HG02588 (cell line): ENCODE measurements at regions not wholly inside any gene's neighbourhood (a gene's known extent, or its start where the extent isn't known, plus 50 kb on each side); places are given as distances from the start of the nearest gene placed in this dataset.
A peak's percentile ranks its signal among the peaks of the same experiment; 100 is the strongest.
"Not testable (repeated sequence)": the region's sequence is repeated elsewhere in the genome, so short reads cannot be mapped to it uniquely, and the experiment has no call there.

Experiments
- ATAC-seq: cut with Tn5 transposase; IDR thresholded peaks from one replicate; pipeline ENCODE4 v1.9.1; 2021; ENCODE audit warnings: mild to moderate bottlenecking, moderate library complexity; ENCODE audit not compliant: unreplicated experiment

DNA sequence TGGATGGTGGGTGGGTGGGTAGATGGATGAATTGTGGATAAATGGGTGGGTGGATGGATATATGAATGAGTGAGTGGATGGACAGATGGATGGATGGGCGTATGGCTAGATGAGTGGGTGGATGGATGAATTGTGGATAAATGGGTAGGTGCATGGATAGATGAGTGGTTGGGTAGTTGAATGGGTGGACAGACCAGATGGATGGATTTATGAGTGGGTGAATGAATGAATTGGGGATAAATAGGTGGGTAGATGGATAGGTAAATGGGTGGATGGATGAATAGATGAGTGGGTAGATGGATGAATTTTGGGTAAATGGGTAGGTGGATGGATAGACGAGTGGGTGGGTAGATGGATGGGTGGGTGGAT is 108.7 kb downstream of the NPIPB11 start:
- not testable (repeated sequence) for ATAC-seq

DNA sequence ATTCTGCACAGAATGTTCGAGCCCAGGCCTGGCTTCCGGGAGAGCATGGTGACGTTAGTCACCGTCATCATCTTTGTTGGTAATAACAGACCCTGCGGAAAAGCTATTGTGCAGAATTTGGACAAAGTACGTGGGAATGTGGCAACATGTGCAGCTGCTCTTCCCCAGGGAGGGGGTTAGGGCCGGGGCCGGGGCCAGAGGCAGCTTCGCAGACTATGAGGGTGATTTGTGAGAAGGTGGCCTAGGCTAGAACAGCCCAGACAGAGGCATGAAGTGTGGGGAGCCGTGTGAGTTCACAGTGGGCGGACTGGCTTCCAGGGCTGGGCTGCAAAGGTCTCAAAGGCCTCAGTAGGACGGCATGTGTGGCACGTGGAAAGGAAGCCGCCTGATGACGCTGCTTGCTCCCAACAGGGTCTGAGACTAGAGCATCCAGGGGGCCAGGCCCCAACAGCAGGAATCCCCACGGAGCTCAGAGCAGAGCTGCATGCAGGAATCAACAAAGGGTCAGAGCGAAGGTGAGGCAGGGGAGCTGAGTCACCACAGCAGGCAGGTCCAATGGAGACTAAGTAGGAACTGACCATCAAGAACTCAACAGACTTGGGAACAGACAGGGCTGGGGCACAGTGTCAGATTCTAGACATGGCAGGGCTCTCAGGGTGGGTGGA is 109.2 kb downstream of the NPIPB11 start:
- ATAC-seq, result not testable (repeated sequence)

DNA sequence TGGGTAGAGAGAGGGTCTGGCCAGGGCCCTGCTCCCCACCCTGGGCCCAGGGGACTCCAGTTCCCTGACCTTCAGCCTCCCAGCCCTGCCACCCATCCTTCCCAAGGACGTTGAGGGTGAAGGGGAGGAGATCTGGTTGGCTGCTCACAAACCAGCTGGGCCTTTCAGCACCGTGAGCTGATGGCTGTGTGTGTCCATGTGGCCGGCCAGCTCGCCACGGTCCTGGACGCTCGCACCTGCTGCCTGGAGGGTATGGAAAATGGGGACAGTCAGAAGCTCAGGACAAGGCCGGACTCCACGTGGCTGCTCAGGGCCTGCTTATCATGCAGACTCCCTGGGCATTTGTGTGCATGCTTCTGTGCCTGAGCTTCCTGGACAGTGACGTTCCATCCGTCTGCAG is 110.3 kb downstream of the NPIPB11 start:
- not testable (repeated sequence) for ATAC-seq

DNA sequence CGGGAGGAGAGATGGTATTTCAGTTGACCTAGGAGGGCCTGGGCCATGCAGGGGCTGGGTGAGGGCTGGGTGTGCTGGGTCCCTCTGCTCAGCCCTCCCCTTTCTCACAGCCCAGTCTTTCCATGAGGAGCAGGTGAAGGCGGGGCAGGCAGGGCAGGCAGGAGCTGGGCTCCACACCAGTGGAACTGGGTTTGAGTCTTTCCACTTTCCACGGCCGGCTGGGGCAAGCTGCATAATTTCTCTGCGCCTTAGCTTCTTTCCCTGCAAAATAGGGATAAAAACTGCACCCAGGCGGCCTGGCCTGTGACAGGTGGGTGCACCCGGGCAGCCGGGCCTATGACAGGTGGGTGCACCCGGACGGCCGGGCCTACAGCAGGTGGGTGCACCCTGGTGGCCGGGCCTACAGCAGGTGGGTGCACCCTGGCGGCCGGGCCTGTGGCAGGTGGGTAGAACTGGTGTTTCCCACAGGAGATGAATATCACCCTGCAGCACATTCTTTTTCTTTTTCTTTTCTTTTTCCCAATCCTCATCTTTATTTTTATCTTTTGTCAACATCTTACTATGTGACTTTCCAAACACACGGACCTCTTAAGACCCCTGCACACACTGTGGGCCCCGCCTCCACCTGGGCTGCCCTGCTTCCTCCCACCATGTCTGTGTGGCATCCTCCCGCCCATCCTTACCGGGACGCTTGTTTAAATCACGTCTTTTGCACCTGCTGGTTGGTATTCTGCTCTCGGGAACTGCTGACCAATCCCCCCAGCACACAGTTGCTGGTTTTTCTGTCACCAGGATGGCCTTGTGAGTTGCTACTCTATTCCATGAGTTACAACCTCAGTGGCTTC is 111.3 kb downstream of the NPIPB11 start:
- ATAC-seq, result not testable (repeated sequence)

DNA sequence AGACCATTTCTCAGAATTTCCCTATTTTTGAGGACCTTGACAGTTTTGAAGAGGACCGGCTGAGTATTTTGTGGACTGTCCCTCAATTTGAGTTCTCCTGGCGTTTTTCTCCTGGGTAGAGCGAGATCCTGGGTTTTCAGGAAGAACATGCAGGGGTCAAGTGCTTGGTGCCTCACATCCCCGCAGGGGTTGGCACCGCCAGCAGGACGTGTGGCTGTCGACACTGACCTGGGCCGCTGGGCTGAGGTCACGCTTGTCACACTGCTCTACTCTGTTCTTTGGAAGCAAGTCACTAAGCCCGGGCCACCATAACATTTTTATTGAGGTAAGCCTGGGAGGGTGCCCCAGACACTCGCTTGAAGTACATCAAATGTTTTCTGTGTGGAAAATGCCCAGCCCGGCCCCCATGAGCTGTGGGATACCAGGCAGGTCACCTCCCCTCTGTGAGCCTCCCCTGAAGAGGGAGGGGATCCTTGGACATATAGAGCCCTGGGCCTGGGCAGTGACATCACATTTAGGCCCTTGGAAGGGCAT is 112.0 kb downstream of the NPIPB11 start:
- not testable (repeated sequence) for ATAC-seq

DNA sequence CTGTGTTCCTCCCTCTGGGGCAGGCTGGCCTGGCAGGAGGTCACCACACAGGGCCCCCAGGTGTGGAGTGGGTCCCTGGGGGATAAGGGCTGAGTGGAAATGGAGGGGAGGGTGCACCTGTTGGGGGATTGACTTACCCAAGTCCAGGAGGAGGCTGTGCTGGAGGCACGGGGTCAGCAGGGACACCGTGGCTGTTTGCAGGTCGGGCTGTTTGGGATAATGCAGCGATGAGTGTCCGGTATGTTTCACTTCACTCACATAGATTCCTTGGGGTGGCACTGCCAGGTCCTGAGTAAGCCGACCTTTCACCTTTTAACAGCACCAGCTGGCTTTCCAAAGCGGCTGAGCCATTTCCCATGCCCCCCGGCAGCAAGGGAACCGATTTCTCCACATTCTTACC is 113.0 kb downstream of the NPIPB11 start:
- not testable (repeated sequence) for ATAC-seq

DNA sequence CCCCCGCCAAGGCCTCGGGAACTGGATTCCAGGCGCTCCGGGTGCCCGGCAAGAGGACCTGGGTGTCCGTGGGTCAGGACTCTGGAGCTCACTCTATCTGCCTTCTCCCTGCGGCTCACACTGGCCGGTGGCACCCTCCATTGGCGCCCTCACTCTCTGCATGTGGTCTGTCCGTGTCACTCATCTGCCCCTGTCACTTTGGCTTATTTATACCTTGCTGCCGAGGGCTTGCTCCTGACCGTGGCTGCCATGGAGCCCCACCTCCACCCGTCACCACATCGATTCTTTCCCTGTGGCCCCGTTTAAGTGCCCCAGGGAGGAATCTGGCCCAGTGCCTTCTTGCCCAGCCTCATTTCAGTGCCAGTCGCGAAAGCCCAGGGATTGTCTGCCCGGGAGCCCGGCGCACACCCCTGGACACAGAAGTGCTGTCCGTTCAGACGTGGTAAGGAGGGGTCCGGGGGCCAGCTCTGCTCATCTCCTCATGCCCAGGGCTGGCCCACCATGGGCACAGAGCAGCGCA is 113.5 kb downstream of the NPIPB11 start:
- ATAC-seq, result not testable (repeated sequence)

DNA sequence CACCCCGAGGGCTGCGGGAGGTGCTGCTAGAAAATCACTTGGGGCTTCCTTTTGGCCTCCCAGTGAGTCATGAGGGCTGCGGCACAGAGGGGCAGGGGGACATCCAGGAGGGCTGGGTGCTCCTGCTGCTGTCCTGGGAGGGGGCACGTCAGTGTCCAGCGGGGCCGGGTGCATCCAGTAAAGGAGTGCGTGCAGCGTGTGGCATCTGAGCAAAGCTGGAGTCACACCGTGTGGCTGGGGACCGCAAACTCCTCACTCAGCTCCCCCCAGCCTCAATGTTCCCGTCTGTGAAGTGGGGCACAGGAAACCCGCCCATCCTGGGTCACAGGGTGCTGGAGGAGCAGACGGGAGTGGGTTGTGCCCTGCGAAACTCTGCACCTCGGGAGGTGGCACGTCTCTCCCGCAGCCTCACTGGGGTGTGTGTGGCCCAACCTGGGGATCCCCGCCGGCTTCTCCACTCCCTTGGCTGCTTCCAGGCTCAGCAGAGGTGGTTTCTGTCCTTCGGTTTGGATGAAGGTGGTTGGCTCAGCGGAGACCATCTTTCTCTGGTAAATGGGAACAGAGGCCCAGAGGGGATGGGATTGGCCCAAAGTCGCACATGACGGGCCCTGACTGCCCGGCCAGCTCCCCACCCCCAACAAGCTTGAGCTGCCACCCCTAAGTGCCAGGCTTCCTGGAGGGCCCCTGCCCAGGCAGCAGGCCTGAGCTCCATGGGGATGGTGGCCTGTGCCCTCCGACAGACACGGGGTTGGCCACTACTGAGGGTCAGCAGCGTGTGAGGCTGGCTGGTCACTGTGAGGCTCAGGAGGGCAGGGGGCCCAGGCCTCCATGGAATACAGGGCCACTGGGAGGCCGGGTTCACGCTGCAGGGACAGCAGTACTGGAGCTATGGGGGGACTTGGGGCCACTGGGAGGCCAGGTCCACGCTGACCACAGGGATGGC is 114.9 kb downstream of the NPIPB11 start:
- ATAC-seq, result not testable (repeated sequence)

DNA sequence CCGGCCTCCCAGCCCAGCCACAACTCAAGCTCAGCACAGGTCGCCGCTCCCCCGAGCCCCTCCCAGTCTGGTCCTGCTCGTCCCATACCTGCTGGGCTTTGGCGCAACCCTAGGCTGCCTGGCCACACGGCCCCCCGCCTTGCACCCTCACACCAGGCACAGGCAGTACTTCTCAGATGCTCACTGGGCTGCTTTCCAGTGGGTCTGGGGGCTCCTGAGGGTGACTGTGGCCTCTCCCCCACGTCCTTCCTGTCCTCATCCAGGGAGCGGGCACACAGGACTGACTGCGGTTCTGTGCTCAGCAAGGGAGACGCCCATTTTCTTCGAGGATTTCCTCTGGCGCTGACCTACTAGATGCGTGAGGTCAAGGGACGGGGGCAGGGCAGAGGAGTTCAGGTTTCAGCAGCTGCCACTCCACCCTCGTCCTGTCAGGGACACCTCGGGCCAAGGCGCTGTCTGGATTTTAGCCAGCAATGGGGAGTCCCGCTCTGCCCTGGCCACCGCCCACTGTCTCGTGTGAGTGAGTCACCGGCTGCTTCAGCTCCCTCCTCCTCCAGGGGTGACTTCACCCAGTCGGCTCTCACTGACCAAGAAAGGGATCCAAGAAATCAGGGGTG is 115.8 kb downstream of the NPIPB11 start:
- peak; percentile 76 for ATAC-seq

DNA sequence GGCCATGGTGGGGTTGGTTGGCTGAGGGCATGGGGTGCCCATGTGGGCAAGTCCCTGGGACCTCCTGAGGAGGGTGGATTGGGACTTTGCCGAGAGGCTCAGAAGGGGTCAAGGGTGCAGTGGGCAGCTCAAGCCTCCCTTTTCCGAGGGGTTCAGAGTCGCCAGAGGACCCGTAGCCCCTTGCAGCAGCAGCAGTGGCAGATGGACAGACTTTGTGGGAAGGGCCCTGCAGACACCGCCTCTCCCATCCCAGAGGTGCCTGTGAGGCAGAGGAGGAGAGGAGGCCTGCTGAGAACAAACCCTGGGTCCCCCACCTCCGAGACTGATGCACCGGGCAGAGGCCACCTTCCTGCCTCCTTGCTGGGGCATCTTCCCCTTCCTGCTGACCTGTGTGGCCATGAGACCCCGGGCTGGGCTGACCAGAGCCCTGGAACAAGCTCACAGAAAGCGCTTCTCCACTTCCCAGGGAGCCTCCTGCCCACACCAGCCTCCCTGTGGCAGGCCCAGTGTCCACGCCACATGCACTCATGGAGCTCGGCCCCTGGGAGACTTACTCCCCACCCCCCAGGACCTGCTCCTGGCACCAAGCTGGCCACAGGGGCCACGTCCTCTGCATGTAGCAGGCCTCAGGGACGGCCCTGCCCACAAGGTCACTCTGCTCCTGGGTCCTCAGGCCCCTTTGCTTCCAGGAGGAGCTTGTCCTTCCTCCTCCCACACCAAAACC is 116.8 kb downstream of the NPIPB11 start:
- ATAC-seq, result not testable (repeated sequence)

DNA sequence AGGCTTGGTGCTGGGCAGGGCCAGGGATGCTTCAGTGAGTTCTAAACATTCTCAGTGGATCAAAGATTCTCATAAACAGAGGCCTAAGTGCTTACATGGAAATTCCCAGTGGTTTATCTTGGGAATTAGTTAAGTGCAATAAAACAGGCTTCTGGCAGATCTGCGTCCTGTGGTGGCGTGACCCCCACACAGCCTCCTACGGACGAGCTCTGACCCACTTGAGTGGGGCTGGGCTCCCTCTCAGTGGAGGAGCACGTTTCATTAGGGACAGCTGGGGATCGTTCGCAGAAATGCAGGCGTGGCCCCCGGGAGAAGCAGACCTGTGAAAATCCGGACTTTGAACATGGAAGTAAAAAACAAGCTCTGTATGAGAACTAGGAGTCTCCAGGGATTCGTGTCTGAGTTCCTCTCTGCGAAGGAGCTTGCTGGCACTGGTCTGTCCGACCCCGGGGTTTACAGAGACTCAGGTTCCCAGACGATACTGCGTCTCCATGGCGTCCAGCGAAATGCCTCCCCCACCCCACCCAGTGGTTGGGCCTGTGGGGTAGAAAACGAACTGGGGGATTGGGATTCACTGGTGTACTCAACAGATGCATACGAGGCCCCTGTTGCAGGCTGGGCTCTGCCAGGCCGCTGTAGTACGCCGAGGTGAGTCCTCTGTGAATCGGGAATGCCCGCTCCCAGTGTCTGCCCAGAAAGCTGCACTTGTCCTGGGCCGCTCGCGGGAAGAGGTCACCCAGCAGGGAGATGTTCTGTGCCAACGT is 117.6 kb downstream of the NPIPB11 start:
- ATAC-seq, result not testable (repeated sequence)

DNA sequence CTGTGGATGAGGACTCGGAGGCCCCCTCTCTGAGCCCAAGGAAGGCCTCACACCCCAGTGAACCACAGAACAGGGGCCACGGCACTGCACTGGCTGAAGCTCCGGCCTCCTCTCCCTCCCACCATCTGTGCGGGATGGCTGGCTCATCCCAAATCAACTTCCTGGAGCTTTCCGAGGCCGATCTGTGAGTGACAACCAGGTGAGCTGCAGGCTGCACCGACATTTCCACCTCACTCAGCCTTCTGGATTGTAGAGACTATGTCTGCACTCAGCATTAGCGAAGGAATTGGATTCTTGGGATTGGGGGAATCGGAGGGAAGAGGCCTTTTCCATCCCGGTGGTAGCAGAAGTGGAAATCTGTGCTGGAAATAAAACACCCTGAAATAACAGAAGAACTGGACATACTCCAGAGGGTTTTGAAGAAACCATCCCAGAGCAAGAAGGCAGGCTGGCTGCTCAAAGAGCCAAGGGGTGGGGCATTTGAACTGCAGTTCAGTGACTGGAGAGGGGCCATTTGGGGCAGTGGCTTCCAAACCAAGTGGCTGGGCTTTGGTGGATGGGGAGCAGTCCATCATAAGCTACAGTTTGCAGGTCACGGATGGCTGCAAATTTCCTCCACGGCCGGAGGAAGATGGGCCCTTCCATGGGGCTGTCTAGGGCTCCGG is 118.5 kb downstream of the NPIPB11 start:
- ATAC-seq, result not testable (repeated sequence)

DNA sequence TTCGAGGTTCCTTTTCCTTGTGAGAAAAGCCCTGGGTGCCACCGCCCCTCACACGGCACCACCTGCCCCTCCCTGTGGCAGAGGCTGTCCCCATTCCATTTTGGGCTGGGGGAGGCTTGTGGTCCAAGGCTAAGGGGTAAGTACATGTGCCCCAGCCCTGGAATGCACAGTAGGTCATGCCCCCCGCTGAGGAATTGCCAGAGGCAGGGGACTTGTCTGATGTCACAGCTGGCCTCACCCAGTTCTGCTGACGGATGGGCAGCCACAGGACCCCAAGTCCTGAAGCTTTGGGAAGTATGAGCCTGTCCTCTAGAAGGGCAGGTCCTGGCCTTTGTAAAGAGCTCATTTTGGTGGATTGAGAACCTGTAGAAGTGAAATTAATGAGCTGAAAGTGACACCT is 119.3 kb downstream of the NPIPB11 start:
- ATAC-seq, result not testable (repeated sequence)

DNA sequence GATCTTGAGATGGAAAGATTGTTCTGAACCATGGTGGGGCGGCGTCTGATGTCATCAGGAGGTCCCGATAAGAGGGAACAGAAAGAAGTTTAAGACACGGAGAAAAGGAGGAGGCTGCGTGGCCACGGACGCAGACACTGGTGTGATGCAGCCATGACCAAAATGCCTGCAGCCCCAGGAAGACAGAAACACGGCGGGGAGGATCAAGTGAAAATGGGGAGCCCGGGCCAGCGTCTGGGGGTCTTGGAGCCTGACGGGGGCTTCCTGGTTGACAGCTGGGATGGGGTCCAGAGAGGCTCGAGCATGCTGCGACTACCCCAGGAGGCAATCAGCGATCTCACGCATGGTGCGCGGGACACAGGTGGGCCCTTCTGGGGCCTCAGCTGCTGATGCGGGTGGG is 119.7 kb downstream of the NPIPB11 start:
- ATAC-seq, result not testable (repeated sequence)

DNA sequence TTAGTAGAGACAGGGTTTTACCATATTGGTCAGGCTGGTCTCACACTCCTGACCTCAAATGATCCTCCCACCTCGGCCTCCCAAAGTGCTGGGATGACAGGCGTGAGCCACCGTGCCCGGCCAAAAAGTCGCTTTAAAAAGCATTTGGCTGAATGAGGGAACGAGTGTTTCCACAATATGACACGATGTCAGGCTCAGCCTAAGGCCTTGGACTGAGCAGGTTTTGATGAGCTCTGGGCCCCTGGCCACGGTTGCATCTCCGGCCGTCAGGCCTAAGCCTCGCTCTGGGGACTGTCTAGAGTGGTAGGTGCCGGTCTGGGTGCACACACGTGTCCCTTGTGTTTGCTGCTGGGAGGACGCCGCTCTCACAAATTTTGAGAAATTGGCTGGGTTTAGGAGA is 120.3 kb downstream of the NPIPB11 start:
- not testable (repeated sequence) for ATAC-seq

DNA sequence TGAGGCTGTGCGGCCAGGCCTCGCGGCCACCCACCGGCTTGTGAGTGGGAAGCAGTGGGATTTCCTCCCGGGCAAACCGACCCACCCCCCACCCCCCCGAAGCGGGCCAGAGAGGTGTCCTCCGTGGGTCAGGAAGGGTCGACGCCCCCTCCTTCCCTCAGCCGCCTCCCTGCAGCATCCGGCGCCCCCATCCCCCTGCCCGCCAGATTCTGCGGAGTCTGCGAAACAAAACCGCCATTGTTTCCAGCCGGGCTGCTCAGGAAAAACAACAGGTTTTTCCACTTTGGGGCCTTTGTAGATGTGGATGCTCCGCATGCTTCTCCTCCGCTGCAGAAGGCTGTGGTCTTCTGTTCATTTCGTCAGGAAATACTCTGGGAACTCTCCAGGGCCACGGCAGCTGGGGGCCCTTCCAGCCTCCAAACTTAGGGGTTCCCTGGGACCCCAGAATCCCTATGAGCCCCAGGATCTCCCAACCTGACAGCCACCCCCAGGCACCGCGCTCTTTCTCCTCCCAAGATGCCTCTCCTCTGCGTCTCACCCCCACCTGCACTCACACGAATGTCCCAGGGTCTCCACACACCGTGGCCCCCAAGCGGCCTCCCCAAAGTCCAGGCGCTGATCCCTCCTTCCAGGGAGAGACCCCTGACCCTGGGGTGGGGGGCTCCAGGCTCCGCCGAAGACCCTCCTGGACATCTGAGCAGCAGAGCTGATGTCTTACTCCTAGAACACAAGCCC is 121.2 kb downstream of the NPIPB11 start:
- ATAC-seq, result not testable (repeated sequence)

DNA sequence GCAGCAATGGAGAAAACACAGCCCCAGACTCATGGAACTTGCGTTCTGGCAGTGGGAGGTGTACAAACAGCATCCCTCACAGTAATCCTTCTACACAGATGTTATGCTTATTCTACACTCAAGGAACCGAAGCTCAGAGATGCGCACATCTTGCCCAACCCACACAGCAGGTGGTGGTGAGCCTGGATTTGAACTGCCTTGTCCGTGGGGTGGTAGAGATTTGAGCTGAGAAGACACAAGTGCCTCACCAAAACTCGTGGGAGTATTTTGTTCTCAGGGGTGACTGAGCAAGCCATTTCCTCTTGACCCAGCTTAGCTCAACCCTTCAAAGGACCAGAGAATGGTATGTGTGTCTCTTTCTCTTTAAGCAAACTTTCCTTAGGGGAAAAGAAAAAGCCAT is 121.8 kb downstream of the NPIPB11 start:
- ATAC-seq, result not testable (repeated sequence)
